SK-N-MC (cell line): ENCODE measurements at regions not wholly inside any gene's neighbourhood (a gene's known extent, or its start where the extent isn't known, plus 50 kb on each side); places are given as distances from the start of the nearest gene placed in this dataset.

Experiments
- DNase-seq: peaks from one replicate; pipeline ENCODE4 v3.0.0-alpha.2; 2011; ENCODE audit warnings: low read depth, low spot score
- H3K27ac ChIP-seq: fragments of 200-600 bp; sonication (generic); 2 replicates; pipeline ENCODE4 v1.5.1; 2016; ENCODE audit warnings: mixed run types
- H3K36me3 ChIP-seq: fragments of 200-600 bp; sonication (generic); 2 replicates; pipeline ENCODE4 v1.6.1; 2017; ENCODE audit warnings: antibody characterized with exemption, low read length, mixed read lengths; ENCODE audit not compliant: insufficient read depth
- H3K4me3 ChIP-seq: fragments of 200-600 bp; sonication (generic); 2 replicates; pipeline ENCODE4 v1.5.1; 2016
- H3K9ac ChIP-seq: fragments of 200-600 bp; sonication (generic); 2 replicates; pipeline ENCODE4 v1.8.0; 2017; ENCODE audit warnings: mixed run types, mixed read lengths; ENCODE audit not compliant: insufficient read length
- H3K9me3 ChIP-seq: fragments of 200-600 bp; sonication (generic); 2 replicates; pipeline ENCODE4 v1.6.1; 2017; ENCODE audit warnings: low read depth, mild to moderate bottlenecking, antibody characterized with exemption, low read length, moderate library complexity, mixed read lengths
- EZH2 ChIP-seq: fragments of 200-600 bp; sonication (generic); IDR thresholded peaks from one replicate; pipeline ENCODE4 v1.6.1; 2017; ENCODE audit warnings: antibody characterized with exemption
- FOXP2 ChIP-seq: optimal IDR thresholded peaks from 2 replicates; pipeline ENCODE3; 2011; ENCODE audit warnings: mild to moderate bottlenecking, moderate library complexity; ENCODE audit not compliant: insufficient read depth; ENCODE audit errors: extremely low read length, control extremely low read depth
- POLR2AphosphoS5 ChIP-seq: IDR thresholded peaks from 2 replicates; pipeline ENCODE4 v1.6.1; 2012; ENCODE audit warnings: mild to moderate bottlenecking, low read depth, low read length, borderline replicate concordance

DNA sequence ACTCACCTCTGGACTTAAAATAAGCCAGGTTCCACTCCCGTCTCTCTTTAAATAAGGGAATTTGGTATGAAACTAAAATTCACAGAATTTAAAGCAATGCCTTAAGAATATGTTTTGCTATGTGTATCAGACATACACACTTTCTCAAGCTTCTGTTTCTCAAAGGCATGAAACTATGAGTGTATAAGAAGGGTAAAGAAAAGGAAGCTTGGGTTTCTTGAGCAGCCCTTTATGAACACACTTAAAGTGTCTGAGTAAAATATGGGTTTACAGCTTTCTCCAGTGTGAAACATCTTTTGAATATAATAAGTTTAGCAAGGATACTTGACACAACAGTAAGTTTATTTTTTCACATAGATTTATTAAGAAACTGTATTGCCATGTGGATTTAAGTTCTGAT, 370.5 kb downstream of the TMA16 start:
- H3K36me3 ChIP-seq: no peaks in the 10 kb centered on the region
- no peak overlapping the region for H3K4me3 ChIP-seq
- peak overlapping the region; percentile 24 for H3K9ac ChIP-seq
- peak overlapping the region; percentile 76 for H3K27ac ChIP-seq
- H3K9me3 ChIP-seq: no peaks in the 10 kb centered on the region; the same call in 1 of the 2 replicates
- TF ChIP-seq EZH2: no peak
- no peak for TF ChIP-seq POLR2AphosphoS5
- no peak for TF ChIP-seq FOXP2
- no peak for DNase-seq

DNA sequence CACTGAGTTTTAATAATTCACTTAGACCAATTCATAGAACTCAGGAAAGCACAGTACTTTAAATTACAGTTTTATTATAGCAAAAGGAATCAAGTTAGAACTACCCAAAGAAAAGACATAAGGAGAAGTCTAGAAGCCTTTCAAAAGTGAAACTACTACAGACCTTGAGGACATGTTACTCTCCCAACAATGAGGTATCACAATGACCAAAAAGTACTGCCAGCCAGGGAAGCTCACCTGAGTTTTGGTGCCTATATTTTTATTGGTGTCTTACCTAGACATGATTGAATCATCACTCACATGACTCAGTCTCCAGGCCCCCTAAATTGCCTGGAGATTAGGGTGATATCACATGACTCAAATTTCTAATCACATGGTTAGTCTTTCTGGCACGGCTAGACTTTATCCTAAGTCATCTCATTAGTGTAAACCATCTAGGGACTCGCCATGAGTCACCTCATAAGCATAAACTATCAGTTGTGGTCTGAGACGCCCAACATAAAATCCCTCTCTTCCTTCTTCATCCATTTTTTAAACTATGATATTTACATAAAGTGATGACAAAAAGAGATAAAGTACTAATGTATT, 372.3 kb downstream of the TMA16 start:
- TF ChIP-seq EZH2: no peak
- no peak for TF ChIP-seq FOXP2
- TF ChIP-seq POLR2AphosphoS5: no peak
- no peak overlapping the region for H3K4me3 ChIP-seq

DNA sequence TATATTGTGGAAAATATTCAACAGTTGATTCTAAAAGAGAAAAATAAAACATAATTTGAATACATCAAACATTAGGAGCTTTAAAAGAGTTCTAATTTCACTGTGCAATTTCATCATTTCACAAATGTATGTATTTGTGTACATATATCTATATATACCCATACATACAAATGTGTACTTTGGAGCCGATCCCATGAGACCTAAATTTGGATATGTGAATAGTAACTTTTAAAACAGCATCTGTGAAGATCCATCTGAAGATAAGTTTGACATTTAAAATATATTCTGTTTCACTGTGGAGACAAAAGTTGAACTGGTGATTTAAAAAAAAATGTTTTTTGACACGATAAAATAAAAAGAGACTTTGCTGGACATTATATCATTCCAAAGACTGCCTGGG, 374.0 kb downstream of the TMA16 start:
- no peaks in the 10 kb centered on the region for H3K36me3 ChIP-seq
- DNase-seq: no peak
- no peak overlapping the region for H3K9ac ChIP-seq
- TF ChIP-seq FOXP2 (no peak), POLR2AphosphoS5 (no peak), EZH2 (no peak)
- H3K9me3 ChIP-seq: no peaks in the 10 kb centered on the region
- no peak overlapping the region for H3K27ac ChIP-seq
- H3K4me3 ChIP-seq: no peak overlapping the region

More for the DNA sequence above, 372.3 kb downstream of the TMA16 start:
- H3K9me3 ChIP-seq: no peaks in the 10 kb centered on the region; the same call in 1 of the 2 replicates
- no peak overlapping the region for H3K27ac ChIP-seq
- no peak overlapping the region for H3K9ac ChIP-seq
- no peaks in the 10 kb centered on the region for H3K36me3 ChIP-seq
- DNase-seq: no peak

DNA sequence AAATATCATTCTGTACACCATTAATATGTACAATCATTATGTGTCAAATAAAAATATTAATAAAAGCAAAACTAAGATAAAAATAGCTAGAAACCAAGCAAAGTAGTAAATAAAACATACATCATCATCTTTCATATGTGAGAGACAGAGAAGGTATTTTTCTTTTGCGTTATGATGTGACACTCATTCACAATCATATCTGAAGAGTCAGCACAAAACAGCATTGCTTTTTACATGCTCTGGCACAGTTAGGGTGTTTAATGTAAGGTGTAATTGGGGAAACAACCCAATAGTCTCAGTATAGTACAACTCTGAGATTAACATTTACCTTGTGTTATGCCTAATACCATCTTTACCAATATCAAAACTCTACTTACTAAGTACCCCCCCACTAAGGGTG, 376.6 kb downstream of the TMA16 start:
- TF ChIP-seq POLR2AphosphoS5 (no peak), FOXP2 (no peak), EZH2 (no peak)
- no peaks in the 10 kb centered on the region for H3K9me3 ChIP-seq
- no peaks in the 10 kb centered on the region for H3K36me3 ChIP-seq
- no peak for DNase-seq
- no peak overlapping the region for H3K27ac ChIP-seq
- no peak overlapping the region for H3K9ac ChIP-seq
- H3K4me3 ChIP-seq: no peak overlapping the region

GRCh38 chr4:163875327-163875726, 380.8 kb downstream of the TMA16 start:
- DNase-seq: no peak

DNA sequence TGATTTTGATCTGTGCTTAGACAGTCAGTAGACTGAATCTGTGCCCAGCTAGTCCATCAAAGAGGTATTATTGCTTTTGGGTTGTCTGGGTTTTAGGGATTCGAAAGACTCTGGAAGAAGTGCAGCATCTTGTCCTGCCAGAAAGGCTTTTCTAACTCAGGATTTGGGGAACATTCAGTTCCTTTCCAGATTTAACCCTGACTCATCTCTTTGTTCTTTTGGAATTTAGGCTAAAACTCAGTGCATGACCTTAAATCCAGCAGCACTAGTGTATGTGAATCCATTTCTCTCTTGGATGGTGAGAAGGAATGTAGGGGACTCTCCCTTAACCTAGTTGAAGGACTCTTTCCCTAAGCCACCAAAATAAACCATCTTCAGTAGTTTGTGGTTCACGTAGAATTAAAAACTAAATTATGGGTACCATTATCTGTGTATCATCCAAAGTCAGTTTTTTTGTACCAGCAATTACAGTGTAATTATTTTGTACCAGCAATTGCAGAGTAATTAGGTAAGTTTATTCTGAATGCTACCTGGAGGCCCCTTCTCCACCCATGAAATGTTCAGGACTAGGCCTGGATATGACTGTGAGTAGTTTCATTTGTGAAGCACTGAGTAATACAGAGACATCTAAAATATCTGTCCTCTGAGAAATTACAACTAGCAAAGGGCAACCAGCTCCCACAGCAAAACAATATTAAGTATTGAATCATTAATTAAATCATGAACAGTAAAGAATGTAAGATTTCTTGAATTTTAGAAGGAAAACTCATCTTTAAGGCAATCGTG, 384.0 kb downstream of the TMA16 start:
- Histone ChIP-seq H3K27ac (no peak overlapping the region), H3K36me3 (no peaks in the 10 kb centered on the region), H3K4me3 (no peak overlapping the region), H3K9me3 (no peaks in the 10 kb centered on the region), H3K9ac (no peak overlapping the region)
- TF ChIP-seq EZH2: no peak
- no peak for DNase-seq

More at GRCh38 chr4:163875327-163875726, 380.8 kb downstream of the TMA16 start:
- Histone ChIP-seq H3K27ac (no peak overlapping the region), H3K9ac (no peak overlapping the region), H3K4me3 (no peak overlapping the region), H3K36me3 (no peaks in the 10 kb centered on the region), H3K9me3 (no peaks in the 10 kb centered on the region)
- TF ChIP-seq FOXP2 (no peak), EZH2 (no peak), POLR2AphosphoS5 (no peak)

DNA sequence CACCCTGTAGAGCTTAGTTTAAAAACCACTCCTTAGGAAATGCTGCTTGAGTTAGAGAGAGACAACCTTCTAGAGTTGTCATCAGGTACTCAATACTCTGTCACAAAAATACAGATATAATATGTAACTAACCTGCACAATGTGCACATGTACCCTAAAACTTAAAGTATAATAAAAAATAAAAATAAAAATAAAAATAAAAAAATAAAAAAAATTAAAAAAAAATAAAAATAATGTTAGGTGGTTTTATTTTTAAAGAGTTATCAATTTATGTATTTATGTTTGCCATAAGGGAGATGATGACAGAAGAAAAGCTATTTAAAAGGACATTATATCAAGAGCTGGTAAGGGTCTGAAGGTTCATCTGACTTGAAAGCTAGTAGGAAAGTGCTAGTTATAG, 397.9 kb downstream of the TMA16 start:
- TF ChIP-seq FOXP2: no peak
- TF ChIP-seq POLR2AphosphoS5: no peak
- no peak for TF ChIP-seq EZH2
- H3K27ac ChIP-seq: no peak overlapping the region
- DNase-seq: no peak
- no peak overlapping the region for H3K4me3 ChIP-seq
- no peaks in the 10 kb centered on the region for H3K9me3 ChIP-seq
- H3K9ac ChIP-seq: no peak overlapping the region
- no peaks in the 10 kb centered on the region for H3K36me3 ChIP-seq

GRCh38 chr4:163895378-163896005, 401.0 kb downstream of the TMA16 start:
- H3K36me3 ChIP-seq: no peaks in the 10 kb centered on the region
- no peak for DNase-seq

GRCh38 chr4:163901319-163901718, 406.8 kb downstream of the TMA16 start:
- TF ChIP-seq POLR2AphosphoS5: no peak
- TF ChIP-seq EZH2: no peak
- TF ChIP-seq FOXP2: no peak
- H3K9me3 ChIP-seq: no peaks in the 10 kb centered on the region

More at GRCh38 chr4:163895378-163896005, 401.0 kb downstream of the TMA16 start:
- no peak overlapping the region for H3K9ac ChIP-seq
- H3K4me3 ChIP-seq: no peak overlapping the region
- no peak overlapping the region for H3K27ac ChIP-seq
- TF ChIP-seq POLR2AphosphoS5 (no peak), FOXP2 (no peak), EZH2 (no peak)
- no peaks in the 10 kb centered on the region for H3K9me3 ChIP-seq

More at GRCh38 chr4:163901319-163901718, 406.8 kb downstream of the TMA16 start:
- Histone ChIP-seq H3K9ac (no peak overlapping the region), H3K27ac (no peak overlapping the region), H3K4me3 (no peak overlapping the region), H3K36me3 (no peaks in the 10 kb centered on the region)
- no peak for DNase-seq
